GM19025 (cell line): ENCODE measurements at regions not wholly inside any gene's neighbourhood (a gene's known extent, or its start where the extent isn't known, plus 50 kb on each side); places are given as distances from the start of the nearest gene placed in this dataset.

Experiments
- ATAC-seq: cut with Tn5 transposase; IDR thresholded peaks from one replicate; pipeline ENCODE4 v1.9.1; 2021; ENCODE audit warnings: mild to moderate bottlenecking, low read depth, moderate library complexity; ENCODE audit not compliant: unreplicated experiment

DNA sequence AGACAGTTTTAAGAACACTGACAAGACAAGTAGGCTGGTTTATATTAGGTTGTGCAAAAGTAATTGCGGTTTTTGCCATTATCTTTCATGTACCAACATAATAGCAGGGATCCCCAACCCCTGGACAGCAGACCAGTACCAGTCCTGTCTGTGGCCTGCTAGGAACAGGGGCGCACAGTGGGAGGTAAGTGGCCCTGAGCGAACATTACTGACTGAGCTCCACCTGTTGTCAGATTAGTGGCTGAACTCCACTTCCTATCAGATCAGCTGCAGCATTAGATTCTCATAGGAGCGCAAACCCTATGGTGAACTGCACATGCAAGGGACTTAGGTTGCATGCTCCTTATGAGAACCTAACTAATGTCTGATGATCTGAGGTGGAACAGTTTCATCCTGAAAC, 921.9 kb downstream of the CCDC85A start:
- no peak for ATAC-seq

DNA sequence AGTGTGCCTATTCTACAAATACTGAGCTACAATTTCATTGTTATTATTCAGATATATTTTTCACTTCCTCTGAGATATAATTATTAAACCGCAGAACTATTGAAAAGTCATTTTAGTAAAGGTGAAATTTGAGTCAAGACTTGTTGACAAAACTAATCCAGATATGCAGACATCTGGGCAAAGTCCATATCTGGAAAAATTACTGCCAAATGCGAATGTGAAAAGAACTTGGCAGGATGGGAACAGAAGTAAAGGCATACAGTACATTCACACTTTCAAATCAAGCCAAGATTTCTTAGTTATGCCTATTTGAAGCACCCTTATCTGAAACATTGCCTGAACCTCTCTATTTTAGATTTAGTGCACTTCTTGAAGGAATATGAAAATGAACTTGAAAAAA, 923.6 kb downstream of the CCDC85A start:
- ATAC-seq: no peak

DNA sequence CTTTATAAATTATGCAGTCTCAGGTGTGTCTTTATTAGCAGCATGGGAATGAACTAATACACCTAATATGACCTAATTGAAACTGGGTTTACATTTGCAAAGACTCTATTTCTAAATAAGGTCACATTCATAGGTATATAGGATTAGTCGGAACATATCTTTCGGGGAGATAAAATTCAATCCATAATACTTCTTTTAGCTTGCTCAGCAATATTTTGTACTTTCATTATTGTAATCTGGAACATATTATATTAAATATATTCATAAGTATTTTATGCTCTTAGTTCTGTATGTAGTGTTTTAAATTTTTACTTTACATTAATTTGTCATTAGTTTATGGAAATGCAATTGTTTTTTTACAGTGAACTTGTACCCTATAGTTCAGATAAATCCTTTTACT, 927.7 kb downstream of the CCDC85A start:
- no peak for ATAC-seq

- ATAC-seq: no peak
These were observed 927.5 kb upstream of the VRK2 start for GRCh38 chr2:57119141-57119540.

GRCh38 chr2:57126410-57126809, 920.2 kb upstream of the VRK2 start:
- ATAC-seq: no peak

DNA sequence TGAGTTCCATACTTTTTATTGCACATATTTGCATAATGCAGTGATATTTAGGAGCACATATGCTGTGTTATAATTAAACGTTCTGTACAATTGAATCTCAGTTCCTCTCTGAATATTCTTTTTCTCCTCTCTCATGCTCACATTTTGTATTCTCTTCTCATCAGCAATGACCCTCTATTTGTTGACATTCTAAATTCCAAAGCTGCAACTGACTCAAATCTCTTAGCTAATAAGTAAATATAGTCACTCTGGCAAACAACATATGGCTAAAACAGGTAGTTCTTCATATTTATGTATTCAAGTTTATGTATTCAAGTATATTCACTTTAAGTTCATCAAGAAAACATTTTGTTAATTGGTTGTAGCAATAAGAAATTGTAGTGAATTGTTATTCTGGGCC, 907.4 kb upstream of the VRK2 start:
- no peak for ATAC-seq

- ATAC-seq: no peak
These were observed 905.3 kb upstream of the VRK2 start for GRCh38 chr2:57141269-57141668.

DNA sequence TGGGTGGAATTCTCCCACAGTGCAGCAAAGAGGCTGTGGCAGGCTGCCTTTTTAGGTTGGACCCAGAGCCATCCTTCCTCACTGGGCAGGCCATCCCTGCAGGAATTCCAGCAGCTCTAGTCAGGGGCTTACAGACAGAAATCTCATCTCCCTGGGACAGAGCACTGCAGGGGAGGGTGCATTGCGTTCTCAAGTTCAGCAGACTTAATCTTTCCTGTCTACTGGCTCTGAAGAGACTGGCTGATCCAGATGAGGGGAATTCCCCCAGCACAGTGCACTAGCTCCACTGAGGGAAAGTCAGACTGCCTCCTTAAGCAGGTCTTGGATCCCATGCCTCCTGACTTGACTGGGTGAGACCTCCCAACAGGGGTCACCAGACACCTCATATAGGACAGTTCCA, 899.7 kb upstream of the VRK2 start:
- no peak for ATAC-seq

GRCh38 chr2:57156231-57156924, 890.2 kb upstream of the VRK2 start:
- ATAC-seq: no peak

DNA sequence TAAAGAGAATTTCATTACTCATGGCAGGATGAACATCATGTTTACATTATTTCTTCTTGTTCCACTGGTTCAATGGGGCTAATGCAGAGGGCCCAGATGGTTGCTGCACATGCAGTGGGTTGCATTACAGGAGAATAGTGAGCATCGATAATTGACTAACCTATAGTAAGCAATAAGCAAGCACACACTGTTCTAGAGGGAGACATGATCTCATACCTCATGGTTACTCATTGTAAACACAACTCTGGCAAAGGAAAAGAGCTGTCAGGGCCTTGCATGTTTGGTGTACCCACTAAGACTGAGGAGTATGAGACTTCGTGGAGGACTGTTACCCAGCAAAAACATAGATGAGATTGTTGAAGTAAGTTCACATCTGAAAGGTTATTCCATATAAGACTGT, 885.6 kb upstream of the VRK2 start:
- ATAC-seq: no peak

GRCh38 chr2:57177176-57177575, 869.4 kb upstream of the VRK2 start:
- no peak for ATAC-seq

DNA sequence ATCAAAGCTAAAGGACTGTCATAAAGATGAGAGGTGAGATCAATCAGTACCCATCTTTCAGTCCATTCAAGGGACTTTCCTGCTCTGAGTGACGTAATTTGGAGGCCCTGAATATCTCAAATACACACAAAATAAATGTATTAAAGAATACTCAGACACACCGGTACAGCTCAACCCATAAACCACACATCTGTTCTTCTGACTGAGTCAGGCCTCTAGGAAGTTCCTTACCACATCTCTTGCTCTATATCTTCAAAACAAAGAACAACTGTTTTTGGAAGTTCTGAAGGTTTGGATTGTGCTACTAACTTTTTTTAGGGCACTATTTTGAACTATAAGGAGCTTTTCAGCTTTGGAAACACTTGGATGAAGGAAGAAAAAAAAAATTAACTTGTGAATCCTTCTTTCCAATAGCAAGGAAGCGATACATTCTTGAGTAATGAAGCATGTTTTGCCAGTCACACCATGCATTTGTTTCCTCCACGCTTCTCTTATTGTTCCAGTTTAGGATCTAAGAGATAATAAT, 866.5 kb upstream of the VRK2 start:
- no peak for ATAC-seq

DNA sequence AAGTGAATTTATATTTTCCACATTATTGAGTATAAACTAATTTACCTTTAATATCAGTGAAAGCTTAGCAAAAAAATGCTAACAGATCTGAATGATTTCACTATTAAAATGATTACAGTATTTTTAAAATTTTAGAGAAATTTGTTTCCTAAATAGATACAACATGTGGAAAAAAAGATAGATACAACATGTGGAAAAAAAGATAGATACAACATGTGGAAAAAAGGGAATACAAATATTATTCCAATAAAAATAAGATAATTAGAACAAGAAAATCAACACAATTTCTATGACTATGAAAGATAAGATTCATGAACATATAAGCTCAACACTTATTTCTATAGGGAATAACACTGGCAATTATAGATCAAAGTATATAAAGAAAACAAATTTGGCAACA, 865.9 kb upstream of the VRK2 start:
- no peak for ATAC-seq

- no peak for ATAC-seq
These were observed 865.1 kb upstream of the VRK2 start for GRCh38 chr2:57181315-57182038.

DNA sequence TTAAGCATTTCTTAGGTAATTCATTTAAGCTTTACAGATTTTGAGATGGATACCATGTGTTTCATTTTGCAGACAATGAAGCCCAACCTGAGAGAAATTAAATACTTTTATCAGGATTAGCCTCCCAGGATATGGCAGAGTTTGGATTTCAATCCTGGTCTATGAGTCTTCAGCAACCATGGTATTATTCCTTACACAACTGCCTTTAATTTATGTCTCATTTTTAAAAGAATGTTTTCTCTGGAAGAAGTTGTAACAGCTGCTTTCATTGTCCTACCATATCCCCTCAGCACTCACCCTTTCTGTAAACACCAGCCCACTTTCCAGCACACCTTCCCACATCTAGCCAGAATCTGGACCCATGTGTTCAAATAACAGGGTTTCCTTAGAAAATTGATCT, 863.7 kb upstream of the VRK2 start:
- ATAC-seq: no peak

- ATAC-seq: no peak
These were observed 861.0 kb upstream of the VRK2 start for GRCh38 chr2:57185568-57185967.

DNA sequence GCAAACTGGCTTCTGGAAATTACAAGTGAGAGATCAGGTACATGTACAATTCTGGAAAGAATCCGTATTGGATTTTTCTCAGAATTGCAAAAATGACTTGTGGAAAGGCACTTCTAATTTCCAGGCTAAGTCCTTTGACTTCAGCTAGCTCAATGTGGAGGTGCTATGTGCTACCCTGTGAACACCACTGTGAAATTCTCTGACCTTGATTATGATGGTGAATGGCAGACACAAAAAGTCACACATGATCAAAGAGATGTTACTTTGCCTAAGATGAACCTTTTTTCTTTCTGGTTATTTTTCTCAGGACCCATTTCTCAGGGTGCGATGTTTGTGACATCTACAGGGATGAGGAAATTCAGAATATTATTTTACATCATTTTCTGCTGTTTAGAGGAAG, 856.6 kb upstream of the VRK2 start:
- no peak for ATAC-seq

GRCh38 chr2:57199663-57200062, 846.9 kb upstream of the VRK2 start:
- no peak for ATAC-seq

DNA sequence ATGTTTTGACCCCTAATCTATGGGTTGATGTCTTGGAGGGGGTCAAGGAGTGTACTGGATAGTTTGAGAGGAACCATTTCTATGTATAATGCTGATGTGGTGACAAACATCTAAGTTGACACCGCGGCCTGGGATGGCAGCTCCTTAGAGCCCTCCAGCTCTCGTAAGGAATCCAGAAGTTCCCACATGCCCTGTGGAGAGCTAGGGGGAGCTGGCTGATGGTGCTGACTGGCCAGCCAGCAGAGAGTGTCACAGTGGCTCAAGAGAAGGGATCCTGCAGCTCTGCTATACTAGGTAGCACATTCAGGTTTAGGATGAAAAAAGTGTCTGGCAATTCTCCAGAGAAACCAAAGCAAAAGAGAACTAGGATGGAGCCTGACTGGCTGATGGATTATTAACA, 842.2 kb upstream of the VRK2 start:
- ATAC-seq: no peak

- no peak for ATAC-seq
These were observed 841.4 kb upstream of the VRK2 start for GRCh38 chr2:57205241-57205640.

GRCh38 chr2:57207191-57207590, 839.4 kb upstream of the VRK2 start:
- no peak for ATAC-seq

DNA sequence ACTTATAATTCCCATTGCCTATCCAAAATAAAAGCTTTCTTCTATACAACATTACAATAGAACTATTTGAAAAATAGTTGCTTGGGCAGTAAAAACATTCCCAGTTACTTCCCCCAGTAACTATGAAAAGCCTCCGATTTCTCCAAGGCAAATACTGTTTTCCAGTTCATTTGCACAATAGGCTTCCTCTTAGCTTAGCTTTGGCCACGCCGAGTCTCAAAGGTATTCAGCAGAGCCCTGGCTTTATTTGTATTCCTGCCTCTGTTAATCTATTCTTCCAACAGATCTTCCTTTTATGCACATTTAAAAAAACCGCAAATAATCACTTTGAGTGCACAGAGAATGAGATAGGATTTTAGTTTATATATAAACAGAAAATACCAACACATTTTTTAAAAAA, 836.8 kb upstream of the VRK2 start:
- no peak for ATAC-seq
